Ovary (tissue), 7 donors: ENCODE measurements at regions not wholly inside any gene's neighbourhood (a gene's known extent, or its start where the extent isn't known, plus 50 kb on each side); places are given as distances from the start of the nearest gene placed in this dataset.
"Not testable (repeated sequence)": the region's sequence is repeated elsewhere in the genome, so short reads cannot be mapped to it uniquely, and the experiment has no call there.

Source experiments
- DNase-seq, 5 donors: peaks; one replicate each; pipeline ENCODE4 v3.0.0-alpha.2; 2019 to 2020
- H3K27ac ChIP-seq, 2 donors: fragments of 200-600 bp; one replicate each; pipeline versions ENCODE4 v1.5.1 to v1.8.0; 2019 to 2022
- H3K27me3 ChIP-seq: fragments of 200-600 bp; one replicate; pipeline ENCODE4 v1.8.0; 2022
- H3K36me3 ChIP-seq: fragments of 200-600 bp; sonication (generic); one replicate; pipeline ENCODE4 v1.5.1; 2019
- H3K4me1 ChIP-seq: one replicate; pipeline ENCODE4 v1.8.1; 2013; ENCODE audit warnings: mild to moderate bottlenecking, moderate library complexity; ENCODE audit not compliant: insufficient read depth
- H3K4me3 ChIP-seq: fragments of 200-600 bp; sonication (generic); one replicate; pipeline ENCODE4 v1.5.1; 2017
- H3K9me3 ChIP-seq, 2 donors: fragments of 200-600 bp in 1 of 2; sonication (generic) in 1 of 2; one replicate each; pipeline versions ENCODE4 v1.5.1 to v1.8.1; 2013 to 2019; ENCODE audit warnings: mild to moderate bottlenecking in 1 of 2, moderate library complexity in 1 of 2
- EP300 ChIP-seq: sonication (generic); formaldehyde crosslinking; IDR thresholded peaks from one replicate; pipeline ENCODE4 v1.6.1; 2017; ENCODE audit warnings: antibody characterized with exemption
- POLR2A ChIP-seq: fragments of 450-650 bp; IDR thresholded peaks from one replicate; pipeline ENCODE4 v1.6.1; 2017; ENCODE audit warnings: antibody characterized with exemption, mild to moderate bottlenecking, moderate library complexity
- WGBS, 3 donors: extraction: QIAGEN DNeasy Blood & Tissue Kit in 1 of 3; methylation state at CpG; one replicate each; pipeline versions ENCODE4 v1.1.5 to v1.1.7; 2013 to 2017; 5-methylcytosine and 5-hydroxymethylcytosine counted together
- intact Hi-C, 4 donors: fragments of 100-400 bp; cut with DNase I; formaldehyde crosslinking; loops; one replicate each; pipeline versions ENCODE4 v1.11.0 to v1.15.1; 2022 to 2023
- TF ChIP-seq, protein P1 (sequence below), 3 donors: fragments of 450-650 bp in 2 of 3; fragments of 200-600 bp in 1 of 3; IDR thresholded peaks; one replicate each; pipeline versions ENCODE4 v1.5.1 to v1.8.0; 2016 to 2022; ENCODE audit warnings: antibody characterized with exemption in 3 of 3, mild to moderate bottlenecking in 1 of 3
- donor health status: DM: no; HTN: no; CAD: no; lungs with moderate emphysema.
- donor health status: DM: no; HTN: no; CAD: no.
- donor health status: Bipolar disorder and iron deficiency.
- donor health status: DM: no; HTN: no; CAD: no.
- donor health status: DM: yes; HTN: yes; CAD: no.

GRCh38 chr4:33961761-33962160 lies 2282.6 kb downstream of the ARAP2 start:
- no peak for DNase-seq
- H3K9me3 ChIP-seq = no peaks in the 10 kb centered on the region
- H3K27me3 ChIP-seq = no peaks in the 10 kb centered on the region
- TF ChIP-seq EP300 (no peak), POLR2A (no peak)
- TF ChIP-seq, protein P1, sequence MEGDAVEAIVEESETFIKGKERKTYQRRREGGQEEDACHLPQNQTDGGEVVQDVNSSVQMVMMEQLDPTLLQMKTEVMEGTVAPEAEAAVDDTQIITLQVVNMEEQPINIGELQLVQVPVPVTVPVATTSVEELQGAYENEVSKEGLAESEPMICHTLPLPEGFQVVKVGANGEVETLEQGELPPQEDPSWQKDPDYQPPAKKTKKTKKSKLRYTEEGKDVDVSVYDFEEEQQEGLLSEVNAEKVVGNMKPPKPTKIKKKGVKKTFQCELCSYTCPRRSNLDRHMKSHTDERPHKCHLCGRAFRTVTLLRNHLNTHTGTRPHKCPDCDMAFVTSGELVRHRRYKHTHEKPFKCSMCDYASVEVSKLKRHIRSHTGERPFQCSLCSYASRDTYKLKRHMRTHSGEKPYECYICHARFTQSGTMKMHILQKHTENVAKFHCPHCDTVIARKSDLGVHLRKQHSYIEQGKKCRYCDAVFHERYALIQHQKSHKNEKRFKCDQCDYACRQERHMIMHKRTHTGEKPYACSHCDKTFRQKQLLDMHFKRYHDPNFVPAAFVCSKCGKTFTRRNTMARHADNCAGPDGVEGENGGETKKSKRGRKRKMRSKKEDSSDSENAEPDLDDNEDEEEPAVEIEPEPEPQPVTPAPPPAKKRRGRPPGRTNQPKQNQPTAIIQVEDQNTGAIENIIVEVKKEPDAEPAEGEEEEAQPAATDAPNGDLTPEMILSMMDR (IDR thresholded peaks at IDR 0.05) = no peak
- H3K27ac ChIP-seq = no peak overlapping the region
- intact Hi-C loops = no loop called here
- no peaks in the 10 kb centered on the region for H3K4me1 ChIP-seq
- 88 to 93% (median 92%) methylated on average over 2 of the region's 2 CpGs for WGBS, 3 donors
- H3K36me3 ChIP-seq = no peaks in the 10 kb centered on the region
- H3K4me3 ChIP-seq = no peak overlapping the region

GRCh38 chr4:33966808-33967207 lies 2277.5 kb downstream of the ARAP2 start:
- Histone ChIP-seq H3K27ac (no peak overlapping the region), H3K27me3 (no peaks in the 10 kb centered on the region), H3K36me3 (no peaks in the 10 kb centered on the region), H3K4me3 (no peak overlapping the region), H3K4me1 (no peaks in the 10 kb centered on the region), H3K9me3 (no peaks in the 10 kb centered on the region)
- intact Hi-C loops = no loop called here
- TF ChIP-seq POLR2A = no peak
- no peak for TF ChIP-seq EP300
- TF ChIP-seq, protein P1 (IDR thresholded peaks at IDR 0.05) = no peak
- DNase-seq = no peak
- WGBS, 3 donors = 45 to 87% (median 86%) methylated on average over 1 of the region's 1 CpG

GRCh38 chr4:33974270-33974669 lies 2270.0 kb downstream of the ARAP2 start:
- H3K4me3 ChIP-seq = no peak overlapping the region
- no peak overlapping the region for H3K27ac ChIP-seq
- TF ChIP-seq POLR2A (no peak), EP300 (no peak)
- TF ChIP-seq, protein P1 (IDR thresholded peaks at IDR 0.05) = no peak
- DNase-seq = no peak
- H3K36me3 ChIP-seq = no peaks in the 10 kb centered on the region
- no peaks in the 10 kb centered on the region for H3K9me3 ChIP-seq
- no peaks in the 10 kb centered on the region for H3K27me3 ChIP-seq
- H3K4me1 ChIP-seq = no peaks in the 10 kb centered on the region
- intact Hi-C loops = loop anchor here in 1 of 4 donors (10.0 kb wide), 1 partner anchor 1279 kb away; no protein-coding TSS in a partner anchor

- Histone ChIP-seq H3K9me3 (no peaks in the 10 kb centered on the region), H3K36me3 (no peaks in the 10 kb centered on the region), H3K27me3 (no peaks in the 10 kb centered on the region), H3K4me3 (no peak overlapping the region), H3K4me1 (no peaks in the 10 kb centered on the region), H3K27ac (no peak overlapping the region)
- TF ChIP-seq EP300 = no peak
- no peak for TF ChIP-seq POLR2A
- TF ChIP-seq, protein P1 (IDR thresholded peaks at IDR 0.05) = no peak
- intact Hi-C loops = loop anchor here in 1 of 4 donors (10.0 kb wide), 1 partner anchor 1281 kb away; no protein-coding TSS in a partner anchor
- DNase-seq = no peak
Observed at GRCh38 chr4:33975995-33976394, 2268.3 kb downstream of the ARAP2 start.

GRCh38 chr4:33979781-33980180 lies 2264.5 kb downstream of the ARAP2 start:
- H3K36me3 ChIP-seq, H3K4me3 ChIP-seq, H3K4me1 ChIP-seq, DNase-seq, H3K27me3 ChIP-seq, H3K27ac ChIP-seq, H3K9me3 ChIP-seq: not testable (repeated sequence)
- intact Hi-C loops = loop anchor here in 1 of 4 donors (10.0 kb wide), 1 partner anchor 1285 kb away; no protein-coding TSS in a partner anchor
- 4 to 24% (median 5%) methylated on average over 4 of the region's 4 CpGs for WGBS, 3 donors
